HG03575 (cell line): ENCODE measurements at regions not wholly inside any gene's neighbourhood (a gene's known extent, or its start where the extent isn't known, plus 50 kb on each side); places are given as distances from the start of the nearest gene placed in this dataset.
"Not testable (repeated sequence)": the region's sequence is repeated elsewhere in the genome, so short reads cannot be mapped to it uniquely, and the experiment has no call there.

ENCODE experiments used
- ATAC-seq: cut with Tn5 transposase; IDR thresholded peaks from one replicate; pipeline ENCODE4 v1.9.1; 2021; ENCODE audit not compliant: unreplicated experiment, insufficient number of reproducible peaks, low FRiP score; ENCODE audit errors: extremely low read depth

DNA sequence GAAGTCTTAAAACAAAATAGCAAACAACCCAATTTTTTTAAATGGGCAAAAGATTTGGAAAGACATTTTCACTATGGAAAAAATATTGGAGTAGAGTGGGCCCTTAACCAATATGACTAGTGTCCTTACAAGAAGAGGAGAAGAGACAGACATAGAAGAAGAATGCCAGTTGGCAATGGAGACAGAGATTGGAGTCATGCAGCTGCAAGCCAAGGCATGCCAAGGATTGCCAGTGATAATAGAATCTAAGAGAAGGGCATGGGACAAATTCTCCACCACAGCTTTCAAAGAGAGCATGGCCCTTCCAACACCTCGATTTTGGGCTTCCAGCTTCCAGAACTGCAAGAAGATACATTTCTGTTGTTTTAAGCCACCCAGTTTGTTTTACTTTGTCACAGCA lies 92.7 kb downstream of the RGS2 start:
- no peak for ATAC-seq

DNA sequence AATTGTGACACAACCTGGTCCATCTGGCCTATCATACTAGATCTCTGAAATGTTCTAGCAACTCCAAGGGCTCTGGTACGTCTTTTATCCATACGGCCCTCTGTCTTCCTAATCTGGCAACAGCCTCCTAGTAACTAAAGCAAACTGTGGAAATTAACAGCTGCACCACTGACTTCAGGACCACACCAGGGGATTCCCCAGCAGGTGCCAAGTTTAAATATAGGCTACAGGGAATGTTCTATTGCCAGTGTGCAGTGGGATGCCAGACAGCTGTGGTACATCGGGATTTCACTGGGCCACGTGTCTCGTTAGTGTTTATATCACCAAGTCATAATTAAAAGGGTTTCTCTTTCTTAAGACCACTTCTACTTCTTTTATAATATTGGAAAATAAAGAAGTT lies 94.3 kb downstream of the RGS2 start:
- no peak for ATAC-seq

DNA sequence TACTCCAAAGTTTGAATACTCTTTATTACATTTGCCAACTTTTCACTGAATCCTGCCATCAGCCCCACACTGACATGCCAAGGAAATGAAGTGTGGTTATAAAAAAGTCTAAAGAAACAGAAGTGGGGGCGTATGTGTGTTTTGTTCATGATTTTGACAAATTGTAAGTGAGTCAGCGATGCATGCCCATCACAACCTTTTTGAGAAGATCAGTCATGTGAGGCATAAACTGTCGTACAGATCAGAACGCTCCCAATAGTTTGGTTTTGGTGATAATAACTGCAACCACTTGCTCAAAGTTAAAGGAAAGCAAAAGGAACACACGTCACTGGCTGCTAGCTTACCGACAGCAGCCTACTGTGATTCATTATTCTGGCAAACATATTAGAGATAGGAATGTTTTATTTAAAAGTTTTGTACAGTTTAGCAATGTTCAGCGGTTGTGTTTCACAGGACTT lies 95.6 kb downstream of the RGS2 start:
- ATAC-seq = no peak

DNA sequence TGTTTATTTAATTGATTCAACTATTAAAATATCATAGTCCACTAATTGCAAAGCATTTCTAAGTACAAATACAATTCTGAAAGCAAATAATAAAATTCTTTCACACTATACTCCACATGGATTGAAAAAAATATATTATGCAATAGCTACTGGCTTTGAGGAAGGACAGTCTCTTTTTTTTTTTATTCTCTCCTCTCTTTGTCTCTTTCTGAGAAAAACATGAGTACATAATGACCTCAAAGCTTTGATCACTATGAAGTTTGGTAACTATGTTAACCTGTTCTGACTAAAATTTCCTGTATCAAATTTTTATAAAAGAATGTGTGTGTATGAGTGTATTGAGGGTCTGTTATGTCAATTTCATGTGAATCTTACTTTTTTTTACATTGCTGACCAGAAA lies 96.2 kb downstream of the RGS2 start:
- ATAC-seq = no peak

DNA sequence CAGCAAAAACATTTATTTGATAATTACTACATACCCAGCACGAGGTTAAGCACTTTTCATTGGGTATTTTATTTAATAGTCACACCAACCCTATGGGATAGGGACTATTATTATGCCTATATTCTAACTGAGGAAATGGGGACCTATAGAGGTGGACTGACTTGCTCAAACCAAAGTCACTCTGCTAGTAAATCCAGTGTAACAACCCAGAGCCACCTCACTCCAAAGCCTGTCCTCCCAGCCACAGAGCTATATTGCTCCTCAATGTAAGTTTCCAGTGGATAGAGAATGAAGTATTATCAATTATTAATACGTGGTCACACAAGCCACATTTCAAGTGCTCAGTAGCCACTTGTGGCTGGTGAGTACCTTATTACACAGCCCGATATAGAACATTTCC lies 97.5 kb downstream of the RGS2 start:
- ATAC-seq = no peak

DNA sequence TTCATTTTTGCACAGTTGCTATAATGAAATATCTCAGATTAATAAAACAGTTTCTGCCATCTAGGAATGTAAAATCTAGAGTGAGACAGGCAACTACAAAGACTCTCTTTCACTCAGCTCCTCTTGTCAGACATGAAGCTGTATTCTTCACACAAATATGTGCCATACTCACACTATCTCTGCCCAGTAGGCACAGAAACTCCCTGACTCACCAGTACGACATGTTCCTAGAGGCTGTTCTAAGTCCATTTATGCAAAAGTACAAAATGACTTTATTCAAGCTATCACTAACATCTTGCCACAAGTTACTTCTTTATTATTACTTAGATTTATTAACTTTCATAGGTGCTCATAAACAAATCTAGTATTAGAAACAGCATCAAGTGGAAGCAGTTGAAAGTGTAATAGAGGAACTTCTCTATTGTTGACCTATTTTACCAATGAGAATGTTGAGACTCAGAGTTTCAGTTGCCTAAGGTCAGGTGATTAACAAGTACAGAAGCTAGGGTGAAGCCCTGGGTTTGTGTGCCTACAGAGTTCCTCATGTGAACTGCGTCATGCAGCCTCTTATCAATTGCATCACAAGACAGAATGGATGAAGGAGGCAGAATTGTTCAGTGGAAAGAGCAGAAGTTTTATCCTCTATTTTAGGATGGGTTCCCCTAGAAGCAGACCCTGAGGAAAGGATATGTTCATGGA lies 98.9 kb downstream of the RGS2 start:
- no peak for ATAC-seq

DNA sequence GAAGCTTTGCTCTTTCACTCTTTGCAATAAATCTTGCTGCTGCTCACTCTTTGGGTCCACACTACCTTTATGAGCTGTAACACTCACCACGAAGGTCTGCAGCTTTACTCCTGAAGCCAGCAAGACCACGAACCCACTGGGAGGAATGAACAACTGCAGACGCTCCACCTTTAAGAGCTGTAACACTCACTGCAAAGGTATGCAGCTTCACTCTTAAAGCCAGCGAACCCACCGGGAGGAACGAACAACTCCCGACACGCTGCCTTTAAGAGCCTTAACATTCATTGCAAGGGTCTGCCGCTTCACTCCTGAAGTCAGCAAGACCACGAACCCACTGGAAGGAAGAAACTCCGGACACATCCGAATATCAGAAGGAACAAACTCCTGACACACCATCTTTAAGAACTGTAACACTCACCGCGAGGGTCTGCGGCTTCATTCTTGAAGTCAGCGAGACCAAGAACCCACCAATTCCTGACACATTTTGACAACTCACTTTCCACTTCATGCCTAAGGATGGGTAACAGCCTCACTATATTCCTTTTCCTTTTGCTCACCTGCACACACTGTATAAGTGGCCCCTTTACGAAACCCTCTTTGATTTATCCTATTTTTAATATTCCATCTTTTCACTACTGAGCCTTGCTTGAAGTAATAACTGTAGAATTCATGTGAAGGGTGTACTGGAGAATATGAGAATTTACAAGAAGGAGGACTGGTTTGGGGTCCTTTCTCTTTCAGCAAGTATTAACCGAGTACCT lies 103.2 kb downstream of the RGS2 start:
- ATAC-seq = not testable (repeated sequence)

DNA sequence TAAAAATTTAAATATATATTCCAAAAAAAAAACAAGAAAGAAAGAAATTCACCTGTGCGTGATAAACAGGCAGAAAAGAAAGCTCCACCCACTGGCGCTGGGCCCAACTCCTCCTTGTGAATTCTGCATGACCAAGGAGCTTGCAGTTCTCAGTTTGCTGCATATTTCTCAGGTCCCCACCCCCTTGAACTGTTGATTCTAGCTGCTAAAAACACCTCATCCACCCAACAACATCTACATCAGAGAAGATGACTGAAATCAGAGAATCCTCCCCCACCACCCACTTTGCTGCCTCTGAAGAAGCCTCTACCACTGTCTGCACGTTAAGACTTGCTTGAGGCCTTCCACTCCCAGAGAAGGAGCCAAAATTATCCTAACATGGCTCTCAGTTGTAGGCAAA lies 104.8 kb downstream of the RGS2 start:
- ATAC-seq = no peak

DNA sequence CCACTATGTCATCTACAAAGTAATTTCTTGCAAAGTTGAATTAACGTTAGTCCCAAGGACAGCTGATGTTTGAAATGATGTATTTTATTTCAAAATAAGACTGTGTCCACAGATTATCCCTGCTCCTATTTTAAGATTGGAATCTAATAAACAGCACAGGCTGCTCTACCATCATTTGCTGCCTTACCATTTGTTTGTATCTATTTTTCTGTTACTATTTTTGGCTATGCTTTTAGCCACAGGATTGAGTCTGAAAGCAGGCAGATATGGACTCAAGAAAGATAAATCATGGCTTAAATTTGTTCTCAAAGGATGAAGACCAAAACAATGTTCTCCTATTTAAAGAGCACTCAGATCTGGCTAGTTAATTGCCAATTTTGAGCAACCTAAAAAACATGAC lies 105.3 kb downstream of the RGS2 start:
- no peak for ATAC-seq

DNA sequence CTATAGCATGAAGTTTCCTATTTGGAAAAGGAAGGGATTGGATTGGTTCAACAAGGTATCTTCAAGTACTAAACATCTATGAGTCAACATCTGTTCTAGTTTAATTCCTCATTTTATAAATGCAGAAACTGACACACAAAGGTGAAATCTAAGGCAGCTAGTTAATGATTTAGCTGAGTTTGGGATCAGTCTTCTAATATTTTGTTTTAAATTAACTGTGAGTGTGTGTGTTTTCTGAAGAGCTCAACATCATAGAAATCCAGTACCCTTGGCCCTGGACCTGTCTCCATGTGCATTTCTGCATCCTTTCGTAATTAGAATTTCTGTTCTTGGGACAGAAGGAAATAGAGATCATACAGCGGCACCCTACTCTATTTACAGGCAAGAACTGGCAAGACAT lies 105.9 kb downstream of the RGS2 start:
- ATAC-seq = no peak

DNA sequence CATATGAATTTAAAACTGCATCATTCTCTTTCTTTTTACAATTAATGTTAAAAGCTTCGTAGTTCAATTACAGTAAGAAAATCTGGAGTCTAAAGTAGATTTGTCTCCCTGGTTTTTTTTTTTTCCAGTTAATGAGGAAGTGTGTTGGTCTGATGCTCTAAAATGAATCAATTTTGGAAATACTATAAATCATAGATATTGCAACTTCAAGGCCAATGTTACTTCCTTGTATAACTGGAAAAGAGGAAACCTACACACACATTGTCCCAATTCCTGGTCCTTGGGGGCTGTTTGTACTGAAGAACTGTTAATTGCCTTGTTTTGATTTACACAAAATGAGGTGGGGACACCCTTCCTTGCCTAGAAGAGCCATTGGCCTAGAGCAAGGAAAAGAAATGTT lies 107.2 kb downstream of the RGS2 start:
- no peak for ATAC-seq

DNA sequence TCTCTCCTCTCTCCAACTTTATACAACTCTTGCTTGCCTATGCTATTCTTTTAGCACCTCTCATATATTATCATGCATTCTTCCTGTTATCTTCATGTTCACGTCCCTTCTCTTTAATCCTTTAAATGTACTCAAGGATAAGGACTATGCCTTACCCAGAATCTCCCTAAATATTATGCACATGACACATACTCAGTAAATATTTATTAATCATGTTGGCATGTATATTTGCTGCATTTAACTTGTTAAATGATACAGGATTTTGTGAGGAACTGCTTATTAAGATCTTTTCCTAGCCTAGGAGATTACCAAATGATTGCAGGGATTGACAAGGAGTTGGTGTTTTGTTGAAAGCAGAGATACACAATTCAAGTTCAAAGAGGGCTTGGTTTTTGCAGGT lies 109.4 kb downstream of the RGS2 start:
- no peak for ATAC-seq

DNA sequence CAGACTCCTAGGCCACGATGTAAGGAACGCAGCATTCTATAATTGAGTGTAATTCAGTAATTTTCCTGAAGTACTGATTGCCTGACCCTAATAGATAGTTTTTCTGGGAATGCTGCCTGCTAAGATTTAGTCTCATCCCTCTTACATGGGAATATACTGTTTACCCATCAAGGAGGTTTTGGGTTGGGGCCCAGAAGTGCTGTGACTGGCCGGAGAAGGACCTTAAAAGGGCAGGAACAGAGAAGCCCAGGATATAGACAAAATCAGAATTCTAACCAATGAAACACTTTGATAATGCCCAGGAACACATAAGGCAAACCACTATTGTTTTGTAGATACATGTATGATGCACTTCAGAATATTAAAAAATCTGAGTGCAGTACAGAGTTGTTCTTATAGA lies 111.6 kb downstream of the RGS2 start:
- ATAC-seq = no peak

DNA sequence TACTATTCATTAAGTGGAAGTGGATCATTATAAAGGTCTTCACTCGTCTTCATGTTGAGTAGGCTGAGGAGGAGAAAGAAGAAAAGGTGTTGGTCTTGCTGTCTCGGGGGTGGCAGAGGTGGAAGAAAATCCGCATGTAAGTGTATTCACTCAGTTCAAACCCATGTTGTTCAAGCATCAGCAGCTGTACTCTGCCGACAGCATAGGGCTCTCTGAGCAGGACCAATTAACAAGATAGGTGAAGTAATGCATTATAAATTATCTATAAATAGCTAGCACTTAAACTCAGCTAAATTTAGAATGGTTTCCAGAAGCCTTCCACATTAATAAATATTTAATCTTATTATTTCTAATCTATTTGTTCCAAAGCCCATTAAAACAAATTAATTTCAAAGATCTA lies 116.8 kb downstream of the RGS2 start:
- no peak for ATAC-seq

DNA sequence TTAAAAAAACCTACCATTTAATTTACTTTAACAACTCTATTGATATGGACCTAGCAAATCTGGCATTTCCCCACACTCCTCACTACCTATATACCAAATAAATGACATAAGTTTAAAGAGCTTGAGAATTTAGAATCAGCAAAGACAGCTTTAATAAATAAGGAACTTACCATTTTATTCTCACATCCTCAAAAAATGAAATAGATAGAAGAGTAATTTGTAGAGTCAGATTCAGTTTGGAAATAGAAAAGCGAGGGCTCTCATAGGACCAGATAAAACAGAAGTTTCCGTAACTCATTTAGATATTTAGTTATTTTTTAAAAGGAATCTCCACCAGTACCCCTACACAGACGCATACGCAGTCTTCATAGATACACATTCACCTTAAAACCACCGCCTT lies 117.9 kb downstream of the RGS2 start:
- ATAC-seq = no peak

DNA sequence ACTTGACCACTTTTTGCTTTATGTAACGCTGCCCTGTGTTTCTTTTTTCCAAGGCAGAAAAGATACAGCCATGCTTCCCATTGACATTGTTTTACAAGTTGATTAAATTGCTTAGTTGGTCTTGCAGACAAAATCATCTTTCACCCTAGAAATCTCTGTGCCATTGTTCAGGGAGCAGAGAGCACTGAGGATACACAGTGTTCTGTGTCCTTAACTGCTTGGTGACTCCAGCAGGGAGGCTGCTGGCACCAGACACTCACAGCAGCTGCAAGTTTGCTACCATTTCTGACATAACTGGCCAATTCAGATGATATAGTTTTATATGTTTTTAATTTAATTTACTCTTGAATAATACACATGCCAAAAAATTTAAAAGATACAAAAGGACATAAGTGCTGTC lies 118.7 kb downstream of the RGS2 start:
- ATAC-seq = no peak

DNA sequence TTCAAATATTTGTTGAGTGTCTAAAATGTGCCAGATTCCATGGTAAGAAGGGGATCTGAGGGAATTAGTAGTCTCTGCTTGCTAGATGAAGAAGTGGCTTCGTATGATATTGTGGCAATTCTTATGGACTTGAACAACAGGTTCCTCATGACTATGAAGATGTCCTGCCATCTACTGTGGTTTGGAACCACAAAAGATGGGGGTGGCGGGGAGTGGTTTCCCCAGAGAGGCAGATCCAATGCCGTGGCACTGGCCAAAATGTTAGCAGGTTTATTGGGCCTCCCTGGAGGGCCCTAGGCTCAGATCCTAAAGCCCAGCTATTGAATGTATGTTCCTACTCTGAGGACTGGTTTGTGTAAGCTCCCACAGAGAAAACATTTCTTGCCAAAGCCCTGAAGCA lies 120.8 kb downstream of the RGS2 start:
- no peak for ATAC-seq

DNA sequence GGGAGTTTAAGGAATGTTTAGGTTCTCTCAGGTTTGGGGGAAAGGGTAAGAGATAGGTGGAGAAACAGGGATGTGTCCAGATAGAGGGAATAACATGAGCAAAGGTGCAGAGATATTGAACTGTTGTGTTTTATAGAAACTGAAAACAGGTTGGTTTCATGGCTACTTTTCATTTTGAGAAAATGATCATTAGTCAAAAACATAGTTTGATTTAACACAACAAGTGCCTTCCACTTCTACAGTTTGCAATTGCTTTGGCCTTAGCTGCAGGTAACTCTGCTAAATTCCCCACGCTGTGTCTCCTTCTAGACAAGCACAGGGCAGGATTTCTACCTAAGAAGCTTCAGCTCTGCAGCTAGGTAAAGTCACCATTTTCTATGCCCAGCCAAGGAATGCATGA lies 124.9 kb downstream of the RGS2 start:
- no peak for ATAC-seq

DNA sequence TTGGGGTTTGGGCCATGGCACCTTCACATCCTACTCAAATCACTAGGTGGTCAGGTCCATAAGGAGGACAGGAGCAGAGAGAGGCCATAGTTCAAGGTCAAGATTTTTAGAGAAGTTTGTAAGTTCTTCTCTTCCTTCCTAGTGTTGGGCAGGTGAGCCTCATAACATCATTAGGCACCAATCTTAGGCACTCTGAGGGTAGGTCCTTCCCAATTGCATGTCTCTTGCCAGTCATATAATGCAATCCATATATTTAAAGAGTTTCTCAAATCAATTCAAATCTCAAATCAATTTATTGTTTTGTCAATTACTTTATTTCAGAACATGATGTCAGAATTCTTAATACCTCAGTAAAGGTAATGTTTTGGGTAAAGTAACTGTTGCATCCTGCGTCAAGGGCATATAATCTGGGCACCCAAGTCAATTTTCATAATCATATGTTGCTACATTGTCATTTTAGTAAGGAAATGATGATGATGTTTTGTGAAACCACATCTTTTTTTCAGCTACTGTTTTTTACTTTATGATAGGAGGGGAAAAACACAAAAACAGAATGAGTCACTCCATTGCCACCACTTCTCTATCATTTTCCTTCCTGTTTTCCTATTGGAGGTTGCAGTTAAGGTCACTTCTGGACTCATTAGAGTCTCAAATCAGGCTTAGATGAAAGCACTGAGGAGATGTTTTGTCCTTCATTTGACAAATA lies 122.7 kb downstream of the UCHL5 start:
- no peak for ATAC-seq

DNA sequence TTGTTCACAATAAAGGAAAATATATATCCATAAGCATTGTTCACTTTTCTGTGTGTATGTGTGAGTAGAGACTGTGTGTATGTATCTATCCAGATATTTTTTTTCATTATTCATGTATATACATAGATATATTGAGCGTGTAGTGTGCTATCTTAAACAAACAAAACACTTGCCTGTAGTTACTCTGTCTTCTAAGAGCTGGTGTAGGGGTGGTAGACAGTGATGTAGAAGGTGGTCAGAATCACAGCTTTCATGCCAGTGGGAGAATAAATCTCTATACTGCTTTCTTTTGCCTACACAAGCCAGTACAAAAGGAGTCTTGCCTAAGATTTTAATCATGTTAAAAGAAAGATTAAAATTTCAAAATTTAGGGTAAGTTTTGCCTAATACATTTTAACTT lies 122.0 kb downstream of the UCHL5 start:
- no peak for ATAC-seq
